IMR-90 (cell line): ENCODE measurements at regions not wholly inside any gene's neighbourhood (a gene's known extent, or its start where the extent isn't known, plus 50 kb on each side); places are given as distances from the start of the nearest gene placed in this dataset.

Source experiments
- ATAC-seq: fragments of 200-7000 bp; cut with Tn5 transposase; 2 replicates; pipeline ENCODE4 v1.9.1; 2020; ENCODE audit warnings: low read depth, mild to moderate bottlenecking, moderate library complexity
- BruUV-seq: library from RNA; stranded (reverse); fragments of 400-500 nt; replicated peaks from 2 replicates; lab custom pipeline; 2021; lab: Mats Ljungman, UMichigan
- CTCF ChIA-PET: fragments of 300-600 bp; formaldehyde crosslinking; extraction: SDS; loops from one replicate; lab custom pipeline; 2021; ENCODE audit warnings: antibody characterized with exemption; lab: Yijun Ruan, JAX
- POLR2A ChIA-PET: fragments of 300-600 bp; sonication (Branson Sonifier 250); formaldehyde crosslinking; loops from one replicate; lab custom pipeline; 2022; ENCODE audit warnings: antibody characterized with exemption; ENCODE audit not compliant: unreplicated experiment; lab: Charles Lee
- DNase-seq: peaks from one replicate; pipeline ENCODE4 v3.0.0; 2013
- H2AFZ ChIP-seq: replicated peaks from 2 replicates; pipeline ENCODE3; 2013; ENCODE audit warnings: low read length, mild to moderate bottlenecking; ENCODE audit not compliant: poor library complexity
- H2AK5ac ChIP-seq: 2 replicates; pipeline ENCODE4 v1.6.1; 2013; ENCODE audit warnings: low read depth, low read length, inconsistent platforms
- H2AK9ac ChIP-seq: replicated peaks from 2 replicates; pipeline ENCODE3; 2013; ENCODE audit warnings: mild to moderate bottlenecking, low read depth, low read length, moderate library complexity; ENCODE audit not compliant: poor library complexity
- H2BK120ac ChIP-seq: 2 replicates; pipeline ENCODE4 v1.6.1; 2013; ENCODE audit warnings: low read depth, low read length, inconsistent platforms
- H2BK15ac ChIP-seq: 3 replicates; pipeline ENCODE4 v1.6.1; 2013; ENCODE audit warnings: low read depth, low read length, inconsistent platforms
- H2BK20ac ChIP-seq: 2 replicates; pipeline ENCODE4 v1.6.1; 2013; ENCODE audit warnings: low read depth, mild to moderate bottlenecking, inconsistent platforms, low read length, moderate library complexity
- H2BK5ac ChIP-seq: 2 replicates; pipeline ENCODE4 v1.6.1; 2013; ENCODE audit warnings: mild to moderate bottlenecking, low read depth, low read length, inconsistent platforms; ENCODE audit not compliant: poor library complexity, severe bottlenecking
- H3K14ac ChIP-seq: replicated peaks from 2 replicates; pipeline ENCODE4 v1.6.1; 2013; ENCODE audit warnings: low read depth, low read length, inconsistent platforms
- H3K18ac ChIP-seq: 2 replicates; pipeline ENCODE4 v1.6.1; 2013; ENCODE audit warnings: low read depth, low read length, control low read depth
- H3K23ac ChIP-seq: 2 replicates; pipeline ENCODE4 v1.6.1; 2013; ENCODE audit warnings: low read depth, low read length, inconsistent platforms
- H3K27ac ChIP-seq: 2 replicates; pipeline ENCODE4 v1.5.1; 2013; ENCODE audit warnings: mild to moderate bottlenecking, control low read depth, low read length; ENCODE audit not compliant: insufficient read depth
- H3K27me3 ChIP-seq: 2 replicates; pipeline ENCODE4 v1.6.1; 2013; ENCODE audit warnings: low read length; ENCODE audit not compliant: control insufficient read depth, insufficient read depth
- H3K36me3 ChIP-seq: 2 replicates; pipeline ENCODE4 v1.6.1; 2013; ENCODE audit warnings: low read length, mixed read lengths; ENCODE audit not compliant: control insufficient read depth, insufficient read depth
- H3K4ac ChIP-seq: 2 replicates; pipeline ENCODE4 v1.6.1; 2013; ENCODE audit warnings: low read depth, low read length, inconsistent platforms
- H3K4me1 ChIP-seq: 2 replicates; pipeline ENCODE4 v1.6.1; 2013; ENCODE audit warnings: low read length, mixed read lengths; ENCODE audit not compliant: control insufficient read depth, insufficient read depth
- H3K4me2 ChIP-seq: 2 replicates; pipeline ENCODE4 v1.6.1; 2013; ENCODE audit warnings: low read depth, mild to moderate bottlenecking, control low read depth, low read length, moderate library complexity
- H3K4me3 ChIP-seq: 2 replicates; pipeline ENCODE4 v1.5.1; 2013; ENCODE audit warnings: low read depth, mild to moderate bottlenecking, control low read depth, low read length, moderate library complexity; ENCODE audit not compliant: insufficient read depth
- H3K56ac ChIP-seq: 2 replicates; pipeline ENCODE4 v1.6.1; 2013; ENCODE audit warnings: low read length, inconsistent platforms; ENCODE audit not compliant: insufficient read depth; ENCODE audit errors: extremely low read depth
- H3K79me1 ChIP-seq, 2 experiments: 2 replicates each; pipeline ENCODE4 v1.6.1; 2013; ENCODE audit warnings: low read length in 2 of 2, inconsistent platforms in 1 of 2, low read depth in 1 of 2
- H3K9ac ChIP-seq: 2 replicates; pipeline ENCODE4 v1.6.1; 2013; ENCODE audit warnings: low read depth, low read length, control low read depth
- H3K9me1 ChIP-seq: 2 replicates; pipeline ENCODE4 v1.6.1; 2013; ENCODE audit warnings: low read length, inconsistent platforms; ENCODE audit not compliant: insufficient read depth
- H3K9me3 ChIP-seq: 2 replicates; pipeline ENCODE4 v1.6.1; 2013; ENCODE audit warnings: low read length; ENCODE audit not compliant: control insufficient read depth, insufficient read depth
- H4K20me1 ChIP-seq: 2 replicates; pipeline ENCODE4 v1.6.1; 2013; ENCODE audit warnings: low read length, inconsistent platforms; ENCODE audit not compliant: insufficient read depth
- H4K5ac ChIP-seq: 2 replicates; pipeline ENCODE4 v1.6.1; 2013; ENCODE audit warnings: mild to moderate bottlenecking, low read depth, low read length, control low read depth
- H4K8ac ChIP-seq, 2 experiments: 2 replicates each; pipeline ENCODE4 v1.6.1; 2013; ENCODE audit warnings: low read depth in 2 of 2, low read length in 2 of 2, control low read depth in 1 of 2, inconsistent platforms in 1 of 2
- H4K91ac ChIP-seq: 2 replicates; pipeline ENCODE4 v1.6.1; 2013; ENCODE audit warnings: low read depth, low read length, inconsistent platforms; ENCODE audit not compliant: insufficient read depth
- FOS ChIP-seq: fragments of 150-350 bp; IDR thresholded peaks from 2 replicates; pipeline ENCODE4 v1.6.1; 2016; ENCODE audit warnings: low read depth, low read length
- MAFK ChIP-seq: IDR thresholded peaks from 2 replicates; pipeline ENCODE4 v1.6.1; 2012; ENCODE audit warnings: low read depth, low read length, improper control_type of control experiment
- MAZ ChIP-seq: IDR thresholded peaks from 2 replicates; pipeline ENCODE4 v1.6.1; 2012; ENCODE audit warnings: low read depth, mild to moderate bottlenecking, low read length, improper control_type of control experiment, moderate library complexity, borderline replicate concordance
- MXI1 ChIP-seq: IDR thresholded peaks from 2 replicates; pipeline ENCODE4 v1.6.1; 2012; ENCODE audit warnings: low read depth, mild to moderate bottlenecking, low read length, moderate library complexity, borderline replicate concordance
- NFE2L2 ChIP-seq: fragments of 150-350 bp; IDR thresholded peaks from 2 replicates; pipeline ENCODE4 v1.6.1; 2016; ENCODE audit warnings: low read depth, mild to moderate bottlenecking, low read length
- POLR2A ChIP-seq: IDR thresholded peaks from 2 replicates; pipeline ENCODE4 v1.6.1; 2012; ENCODE audit warnings: mild to moderate bottlenecking, low read depth, low read length
- RAD21 ChIP-seq: IDR thresholded peaks from 2 replicates; pipeline ENCODE4 v1.6.1; 2012; ENCODE audit warnings: low read length, improper control_type of control experiment
- SMC3 ChIP-seq: fragments of 150-350 bp; IDR thresholded peaks from 2 replicates; pipeline ENCODE4 v1.6.1; 2016; ENCODE audit warnings: low read depth, mild to moderate bottlenecking, antibody characterized with exemption, low read length, moderate library complexity
- USF2 ChIP-seq: fragments of 150-350 bp; IDR thresholded peaks from 2 replicates; pipeline ENCODE4 v1.6.1; 2017; ENCODE audit warnings: mild to moderate bottlenecking, antibody characterized with exemption, low read length, low read depth
- WGBS, 2 experiments: methylation state at CpG; one replicate each; pipeline versions ENCODE4 v1.1.5 to v1.1.7; 2013; ENCODE audit warnings: missing lambda C conversion rate in 2 of 2; ENCODE audit not compliant: insufficient read length in 1 of 2; ENCODE audit errors: extremely low coverage in 2 of 2; 5-methylcytosine and 5-hydroxymethylcytosine counted together
- dilution Hi-C: fragments of 300-500 bp; cut with HindIII; formaldehyde crosslinking; loops from one replicate; pipeline ENCODE4 v1.14.3; 2018; ENCODE audit warnings: low sequenced_read_pairs; ENCODE audit not compliant: unreplicated experiment
- in situ Hi-C: fragments of 300-500 bp; cut with MboI; formaldehyde crosslinking; loops from 3 replicates; pipeline ENCODE4 v1.14.3; 2019; ENCODE audit warnings: low sequenced_read_pairs, inconsistent platforms, mixed read lengths
- intact Hi-C: fragments of 100-400 bp; cut with micrococcal nuclease; formaldehyde crosslinking; loops from 2 replicates; pipeline ENCODE4 v1.10.0; 2022
- TF ChIP-seq, protein P1 (sequence below): conservative IDR thresholded peaks from 2 replicates; pipeline ENCODE4 v1.5.1; 2012; ENCODE audit warnings: mild to moderate bottlenecking, low read depth, low read length, improper control_type of control experiment
- TF ChIP-seq, protein P2 (sequence below): fragments of 150-350 bp; IDR thresholded peaks from 2 replicates; pipeline ENCODE4 v1.6.1; 2016; ENCODE audit warnings: low read depth, mild to moderate bottlenecking, low read length, moderate library complexity, borderline replicate concordance

- Histone ChIP-seq H4K5ac (no peak overlapping the region), H2BK15ac (no peak overlapping the region), H3K36me3 (no peaks in the 10 kb centered on the region), H4K20me1 (no peaks in the 10 kb centered on the region), H3K79me1 (no peaks in the 10 kb centered on the region), H2BK5ac (no peak overlapping the region), H2AK9ac (no peak overlapping the region), H3K4ac (no peak overlapping the region), H3K18ac (no peak overlapping the region), H4K8ac (no peak overlapping the region), H3K4me2 (no peak overlapping the region; the same call in 1 of the 2 replicates), H2BK120ac (no peak overlapping the region), H3K27ac (no peak overlapping the region), H3K23ac (no peak overlapping the region), H2AFZ (no peak overlapping the region), H3K4me3 (no peak overlapping the region), H3K4me1 (no peaks in the 10 kb centered on the region; the same call in 1 of the 2 replicates), H3K9me1 (no peaks in the 10 kb centered on the region), H2BK20ac (no peak overlapping the region), H3K56ac (no peak overlapping the region), H2AK5ac (no peak overlapping the region), H3K27me3 (no peaks in the 10 kb centered on the region), H3K9ac (no peak overlapping the region), H4K91ac (no peak overlapping the region), H3K14ac (no peak overlapping the region), H3K9me3 (no peaks in the 10 kb centered on the region)
- ChIA-PET POLR2A (no interaction called here), CTCF (interaction anchor here (0.7 kb wide), 1 partner anchor 116 kb away, joined by 3 read pairs; no protein-coding TSS in a partner anchor)
- ATAC-seq (no peak), DNase-seq (no peak)
- BruUV-seq = no TSS peak
- dilution Hi-C loops = no loop called here
- intact Hi-C loops = no loop called here
- 88% methylated on average over 1 of the region's 1 CpG; no CpG with 5 or more reads in 1 of the 2 experiments for WGBS, 2 experiments
- in situ Hi-C loops = no loop called here
- TF ChIP-seq, protein P1, sequence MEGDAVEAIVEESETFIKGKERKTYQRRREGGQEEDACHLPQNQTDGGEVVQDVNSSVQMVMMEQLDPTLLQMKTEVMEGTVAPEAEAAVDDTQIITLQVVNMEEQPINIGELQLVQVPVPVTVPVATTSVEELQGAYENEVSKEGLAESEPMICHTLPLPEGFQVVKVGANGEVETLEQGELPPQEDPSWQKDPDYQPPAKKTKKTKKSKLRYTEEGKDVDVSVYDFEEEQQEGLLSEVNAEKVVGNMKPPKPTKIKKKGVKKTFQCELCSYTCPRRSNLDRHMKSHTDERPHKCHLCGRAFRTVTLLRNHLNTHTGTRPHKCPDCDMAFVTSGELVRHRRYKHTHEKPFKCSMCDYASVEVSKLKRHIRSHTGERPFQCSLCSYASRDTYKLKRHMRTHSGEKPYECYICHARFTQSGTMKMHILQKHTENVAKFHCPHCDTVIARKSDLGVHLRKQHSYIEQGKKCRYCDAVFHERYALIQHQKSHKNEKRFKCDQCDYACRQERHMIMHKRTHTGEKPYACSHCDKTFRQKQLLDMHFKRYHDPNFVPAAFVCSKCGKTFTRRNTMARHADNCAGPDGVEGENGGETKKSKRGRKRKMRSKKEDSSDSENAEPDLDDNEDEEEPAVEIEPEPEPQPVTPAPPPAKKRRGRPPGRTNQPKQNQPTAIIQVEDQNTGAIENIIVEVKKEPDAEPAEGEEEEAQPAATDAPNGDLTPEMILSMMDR = no peak
- TF ChIP-seq MXI1 (no peak), FOS (no peak), SMC3 (no peak), RAD21 (no peak), USF2 (no peak), POLR2A (no peak), NFE2L2 (no peak), MAFK (no peak), MAZ (no peak)
- TF ChIP-seq, protein P2, sequence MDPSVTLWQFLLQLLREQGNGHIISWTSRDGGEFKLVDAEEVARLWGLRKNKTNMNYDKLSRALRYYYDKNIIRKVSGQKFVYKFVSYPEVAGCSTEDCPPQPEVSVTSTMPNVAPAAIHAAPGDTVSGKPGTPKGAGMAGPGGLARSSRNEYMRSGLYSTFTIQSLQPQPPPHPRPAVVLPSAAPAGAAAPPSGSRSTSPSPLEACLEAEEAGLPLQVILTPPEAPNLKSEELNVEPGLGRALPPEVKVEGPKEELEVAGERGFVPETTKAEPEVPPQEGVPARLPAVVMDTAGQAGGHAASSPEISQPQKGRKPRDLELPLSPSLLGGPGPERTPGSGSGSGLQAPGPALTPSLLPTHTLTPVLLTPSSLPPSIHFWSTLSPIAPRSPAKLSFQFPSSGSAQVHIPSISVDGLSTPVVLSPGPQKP = no peak
These were observed 98.6 kb upstream of the PMFBP1 start for GRCh38 chr16:72270531-72270930.
